22Rv1 (cell line): ENCODE measurements at regions not wholly inside any gene's neighbourhood (a gene's known extent, or its start where the extent isn't known, plus 50 kb on each side); places are given as distances from the start of the nearest gene placed in this dataset.

Experiments
- ZFX ChIP-seq: fragments of 450-650 bp; IDR thresholded peaks from 2 replicates; pipeline ENCODE4 v1.6.1; 2017; ENCODE audit warnings: antibody characterized with exemption, borderline replicate concordance
- TF ChIP-seq, protein P1 (sequence below): fragments of 450-650 bp; IDR thresholded peaks from 2 replicates; pipeline ENCODE4 v1.5.1; 2017; ENCODE audit warnings: mild to moderate bottlenecking

DNA sequence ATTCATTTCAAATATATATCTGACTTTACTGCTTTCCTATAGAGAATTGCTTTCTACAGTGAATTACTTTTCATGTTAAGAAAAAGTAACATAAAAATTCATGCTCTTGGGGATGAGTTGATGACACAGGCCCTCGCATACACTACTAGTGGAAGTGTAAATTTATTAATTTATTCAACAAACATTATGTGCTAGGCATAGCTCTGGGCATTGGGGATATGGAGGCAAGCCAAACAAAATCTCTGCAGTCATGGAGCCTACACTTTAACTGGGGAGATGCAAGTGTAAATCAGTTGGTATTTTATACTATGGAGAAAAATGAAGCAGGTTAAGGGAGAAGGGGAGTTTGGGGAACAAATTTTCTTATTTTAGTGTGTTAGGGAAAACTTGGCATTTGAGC, 340.7 kb downstream of the RAP2B start:
- TF ChIP-seq, protein P1, sequence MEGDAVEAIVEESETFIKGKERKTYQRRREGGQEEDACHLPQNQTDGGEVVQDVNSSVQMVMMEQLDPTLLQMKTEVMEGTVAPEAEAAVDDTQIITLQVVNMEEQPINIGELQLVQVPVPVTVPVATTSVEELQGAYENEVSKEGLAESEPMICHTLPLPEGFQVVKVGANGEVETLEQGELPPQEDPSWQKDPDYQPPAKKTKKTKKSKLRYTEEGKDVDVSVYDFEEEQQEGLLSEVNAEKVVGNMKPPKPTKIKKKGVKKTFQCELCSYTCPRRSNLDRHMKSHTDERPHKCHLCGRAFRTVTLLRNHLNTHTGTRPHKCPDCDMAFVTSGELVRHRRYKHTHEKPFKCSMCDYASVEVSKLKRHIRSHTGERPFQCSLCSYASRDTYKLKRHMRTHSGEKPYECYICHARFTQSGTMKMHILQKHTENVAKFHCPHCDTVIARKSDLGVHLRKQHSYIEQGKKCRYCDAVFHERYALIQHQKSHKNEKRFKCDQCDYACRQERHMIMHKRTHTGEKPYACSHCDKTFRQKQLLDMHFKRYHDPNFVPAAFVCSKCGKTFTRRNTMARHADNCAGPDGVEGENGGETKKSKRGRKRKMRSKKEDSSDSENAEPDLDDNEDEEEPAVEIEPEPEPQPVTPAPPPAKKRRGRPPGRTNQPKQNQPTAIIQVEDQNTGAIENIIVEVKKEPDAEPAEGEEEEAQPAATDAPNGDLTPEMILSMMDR: no peak
- no peak for TF ChIP-seq ZFX
